ENCODE measurements at regions not wholly inside any gene's neighbourhood (a gene's known extent, or its start where the extent isn't known, plus 50 kb on each side); places are given as distances from the start of the nearest gene placed in this dataset.

DNA sequence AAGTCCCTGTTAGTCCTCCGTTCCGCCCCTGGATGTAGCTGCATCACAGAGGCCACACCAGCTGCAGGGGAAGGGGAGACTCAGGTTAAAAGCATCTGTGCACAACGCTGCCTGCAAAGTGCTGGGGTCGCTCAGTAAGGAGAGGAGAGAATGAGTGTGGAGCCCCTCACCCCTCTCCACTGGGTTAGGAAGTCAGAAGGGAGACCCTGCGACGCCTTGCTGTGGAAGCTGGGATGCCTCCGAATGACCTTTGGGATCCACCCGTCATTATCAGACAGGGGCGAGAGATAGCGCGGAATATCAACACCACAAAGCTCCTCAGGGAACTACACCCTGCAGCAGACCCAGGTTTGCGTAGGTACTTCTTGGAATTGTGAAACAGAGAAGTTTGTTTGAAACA is 167.7 kb upstream of the SHH start:
- no peak for DNase-seq (ENCODE audit: low read depth in 2 of 2)

DNA sequence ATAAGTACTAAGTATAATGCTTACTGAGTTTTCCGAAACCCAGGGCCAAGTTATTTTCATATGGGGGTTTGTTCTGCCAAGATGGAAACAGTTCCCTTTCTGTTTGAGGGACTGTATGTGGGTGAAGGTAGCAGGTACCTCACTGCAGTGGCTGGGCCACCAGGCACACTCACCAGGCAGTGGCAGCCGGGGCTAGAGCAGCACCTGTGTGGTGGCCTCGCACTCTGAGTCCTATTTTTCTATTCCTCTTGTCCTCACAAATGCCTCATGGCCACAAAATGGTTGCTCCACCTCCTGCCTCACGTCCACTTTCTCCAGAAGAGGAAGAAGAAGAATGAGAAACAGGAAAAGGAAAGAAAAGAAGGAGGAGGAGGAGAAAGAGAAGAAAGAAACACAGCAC is 167.3 kb upstream of the SHH start:
- DNase-seq (ENCODE audit: low read depth in 2 of 2): no peak

DNA sequence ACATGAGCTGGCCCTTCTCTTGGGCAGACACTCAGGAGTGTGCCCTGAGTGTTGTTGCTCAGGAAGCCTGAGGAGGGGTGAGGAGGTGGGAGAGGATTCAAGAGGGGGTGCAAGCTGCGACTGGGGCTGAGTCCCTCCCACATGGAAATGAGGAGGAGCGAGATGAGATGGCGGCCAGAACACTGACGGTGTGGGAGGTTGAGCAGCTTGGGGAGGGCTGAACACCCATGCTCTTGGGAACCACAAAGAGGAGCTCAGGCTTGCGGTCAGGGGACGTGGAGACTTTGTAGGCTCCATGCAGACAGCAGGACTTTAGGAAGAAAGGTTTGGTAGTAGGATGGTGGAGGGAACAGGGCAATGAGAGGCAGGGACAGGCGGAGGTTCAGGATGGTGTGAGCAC is 163.2 kb upstream of the SHH start:
- DNase-seq (ENCODE audit: low read depth in 2 of 2): no peak

DNA sequence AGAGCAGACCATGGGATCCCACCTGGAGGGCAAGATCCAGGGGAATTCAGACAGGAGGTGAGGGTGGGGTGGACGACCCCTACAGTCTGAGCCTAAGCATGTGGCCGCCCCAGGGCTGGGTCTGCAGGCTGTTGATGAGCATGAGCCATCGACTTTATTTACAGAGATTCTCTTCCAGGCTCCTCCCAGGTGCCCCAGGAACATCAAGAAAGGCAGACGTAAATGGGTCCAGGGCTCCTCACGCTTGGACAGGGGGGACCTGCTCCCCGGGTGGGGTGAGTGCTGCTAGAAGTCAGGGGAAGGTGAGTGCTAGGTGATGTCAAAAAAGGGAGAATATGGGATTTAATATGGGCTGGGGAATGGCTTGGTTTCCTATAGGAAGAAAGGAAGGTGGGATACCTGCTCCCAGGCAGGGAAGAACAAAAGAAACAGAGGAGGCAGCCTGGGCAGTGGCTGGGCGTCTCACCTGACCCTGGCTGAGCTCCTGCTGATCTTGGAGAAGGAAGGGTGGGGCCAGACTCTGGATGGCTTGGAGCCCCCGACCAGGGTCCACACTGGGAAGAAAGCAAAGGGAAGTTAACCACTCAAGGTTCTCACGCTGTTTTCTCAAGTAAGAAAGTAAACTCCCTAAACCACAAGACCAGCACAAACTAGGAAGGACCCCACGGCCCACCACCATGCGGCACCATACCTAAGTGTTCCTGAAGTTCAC is 162.1 kb upstream of the SHH start:
- DNase-seq (ENCODE audit: low read depth in 2 of 2): no peak

DNA sequence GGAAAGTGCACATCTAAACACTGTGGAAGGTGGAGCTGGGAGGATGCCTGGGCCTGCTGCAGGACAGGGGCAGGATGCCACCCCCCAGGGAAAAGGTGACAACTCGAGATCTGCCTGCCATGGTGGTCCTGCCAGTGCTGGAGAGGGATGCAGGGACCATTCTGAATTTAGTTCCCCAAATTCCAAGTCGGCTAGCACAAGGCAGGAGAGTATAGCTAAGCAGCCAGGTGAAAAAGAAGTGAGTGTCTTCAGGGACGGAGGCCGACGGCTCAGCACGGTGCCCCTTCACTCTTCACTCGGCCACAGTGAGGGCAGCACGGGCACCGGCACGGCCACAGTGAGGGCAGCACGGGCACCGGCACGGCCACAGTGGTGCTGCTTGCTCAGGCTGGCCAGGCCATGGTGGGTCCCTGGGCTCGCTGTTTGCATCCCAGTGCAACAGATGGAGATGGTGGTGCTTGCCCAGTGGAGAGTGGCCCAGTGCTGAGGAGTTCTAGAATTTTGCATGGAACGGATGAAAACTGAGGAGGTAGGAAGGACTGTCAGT is 161.3 kb upstream of the SHH start:
- no peak for DNase-seq (ENCODE audit: low read depth in 2 of 2)

DNA sequence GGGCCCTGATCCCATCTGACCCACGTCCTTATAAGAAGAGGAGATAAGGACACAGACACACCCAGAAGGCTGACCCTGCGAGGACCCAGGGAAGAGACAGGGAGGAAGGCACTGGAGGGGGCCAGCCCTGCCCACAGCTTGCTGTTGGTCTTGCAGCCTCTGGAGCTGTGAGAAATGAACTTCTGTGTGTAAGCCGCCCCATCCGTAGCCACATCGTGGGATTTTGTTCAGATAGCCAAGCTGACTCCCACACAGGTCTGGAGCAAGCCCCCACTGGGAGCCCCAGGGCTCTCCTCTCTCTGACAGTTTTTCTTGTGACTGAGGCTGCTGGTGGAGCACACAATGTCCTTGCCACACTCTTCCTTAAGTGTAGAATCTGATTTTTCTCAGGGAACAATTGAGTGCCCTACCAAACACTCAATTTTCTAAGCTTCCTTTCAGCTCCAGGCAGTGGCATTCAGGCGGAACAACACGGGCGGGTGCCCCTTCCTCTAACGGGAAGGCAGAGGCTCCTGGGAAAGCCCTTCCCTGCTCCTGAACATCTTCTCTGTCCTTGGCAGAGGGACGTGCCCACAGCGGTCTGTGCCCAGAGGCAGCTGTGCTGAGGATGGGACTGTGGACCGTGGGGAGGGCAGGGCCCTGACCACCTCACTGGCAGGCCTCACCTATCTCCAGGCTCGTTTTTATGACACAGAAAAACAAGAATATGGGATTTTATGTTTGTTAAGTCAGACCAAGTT is 160.6 kb upstream of the SHH start:
- no peak for DNase-seq (ENCODE audit: low read depth in 2 of 2)

DNA sequence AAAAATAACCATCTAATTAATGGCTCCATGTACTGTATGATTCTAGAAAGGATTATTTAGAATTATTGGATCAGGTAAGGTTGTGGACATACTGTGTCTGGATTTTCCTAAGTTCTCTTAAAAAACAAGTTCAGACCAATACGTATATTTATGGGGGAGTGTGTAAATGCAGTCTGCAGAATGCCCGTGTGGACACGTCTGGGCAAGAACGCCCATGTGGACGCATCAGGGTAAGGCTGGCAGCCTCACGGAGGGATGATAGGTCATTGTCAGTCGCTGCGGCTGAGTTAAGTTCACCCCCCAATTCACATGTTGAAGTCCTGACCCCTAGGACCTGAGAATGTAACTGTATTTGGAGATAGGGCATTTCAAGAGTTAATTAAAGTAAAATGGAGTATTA is 160.0 kb upstream of the SHH start:
- no peak for DNase-seq (ENCODE audit: low read depth in 2 of 2)

DNA sequence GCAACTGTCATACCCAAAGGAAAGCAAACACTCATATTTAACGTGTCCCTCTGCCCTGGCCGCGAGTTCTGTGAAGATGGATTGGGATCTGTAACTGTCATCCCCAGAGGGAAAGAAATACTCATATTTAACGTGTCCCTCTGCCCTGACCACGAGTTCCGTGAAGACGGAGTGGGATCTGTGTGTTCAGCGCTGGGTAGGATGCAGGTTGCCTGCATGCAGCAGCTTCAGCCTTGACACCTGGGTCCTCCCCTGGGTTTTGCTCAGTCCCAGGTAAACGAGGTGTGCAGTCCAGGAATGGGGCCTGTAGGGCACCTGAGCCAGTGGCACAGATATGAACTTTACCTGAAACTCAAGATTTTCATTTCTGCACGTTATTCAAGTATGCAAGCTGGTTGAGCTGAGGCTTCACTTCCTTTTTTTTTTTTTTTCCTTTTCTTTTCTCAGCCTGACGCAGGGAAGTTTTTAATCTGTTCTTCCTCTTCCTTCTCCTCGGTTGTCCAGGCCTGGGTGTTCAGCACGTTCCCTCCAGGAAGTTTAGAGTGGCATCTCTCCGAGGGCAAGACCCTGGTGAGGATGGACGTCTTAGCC is 159.0 kb upstream of the SHH start:
- no peak for DNase-seq (ENCODE audit: low read depth in 2 of 2)

DNA sequence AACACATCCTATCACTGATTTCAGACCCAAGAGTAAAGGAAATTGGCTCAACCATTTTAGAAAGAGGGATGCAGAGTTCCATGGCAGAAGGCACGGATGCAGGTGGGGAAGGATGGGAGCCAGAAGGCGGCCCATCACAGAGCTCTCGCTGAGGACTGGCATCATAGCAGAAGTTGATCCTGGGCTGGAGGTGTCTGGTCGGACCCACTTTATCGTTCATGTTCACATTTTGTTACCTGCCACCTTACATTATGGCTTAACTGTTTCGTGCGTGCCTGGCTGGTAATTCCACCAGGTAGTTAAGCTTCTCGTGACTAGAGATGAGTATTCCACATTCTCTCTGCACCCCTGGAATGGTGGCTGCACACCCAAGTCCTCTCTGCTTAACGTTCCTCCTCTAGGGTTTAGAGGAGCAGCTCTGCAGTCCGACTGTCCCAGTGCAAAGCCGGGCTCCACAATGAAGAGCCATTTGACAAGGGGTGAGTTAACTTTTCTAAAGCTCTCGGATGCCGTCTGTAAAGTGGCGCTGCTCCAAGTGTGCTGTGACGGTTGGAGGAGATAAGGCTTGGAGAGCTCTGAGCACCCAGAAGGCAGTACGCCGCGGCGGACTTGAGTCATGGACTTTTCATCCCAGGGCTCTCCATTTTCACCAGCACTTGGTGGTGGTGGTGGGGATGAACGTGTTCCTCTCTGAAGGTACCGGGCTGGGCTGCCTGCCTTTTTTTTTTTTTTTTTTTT is 157.1 kb upstream of the SHH start:
- no peak for DNase-seq (ENCODE audit: low read depth in 2 of 2)

DNA sequence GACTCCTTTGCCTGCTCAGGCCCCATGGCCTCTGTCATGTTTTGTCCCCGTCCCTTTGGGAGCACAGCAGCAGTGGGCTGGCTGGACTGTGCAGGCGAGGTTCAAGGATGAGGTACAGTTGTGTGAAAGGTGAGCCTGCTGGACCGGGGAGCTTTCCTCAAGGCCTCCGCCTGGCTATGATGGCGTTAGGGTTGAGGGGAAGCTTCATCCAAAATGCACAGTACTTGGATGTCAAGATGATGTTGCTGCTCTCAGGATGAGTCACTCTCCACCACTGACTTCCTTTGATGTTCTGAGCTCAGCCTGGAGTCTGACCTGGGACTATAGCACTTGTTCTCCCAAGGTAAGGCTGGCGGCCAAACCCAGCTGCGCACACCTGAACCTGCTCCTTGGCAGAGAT is 152.7 kb upstream of the SHH start:
- DNase-seq (ENCODE audit: low read depth in 2 of 2): no peak

DNA sequence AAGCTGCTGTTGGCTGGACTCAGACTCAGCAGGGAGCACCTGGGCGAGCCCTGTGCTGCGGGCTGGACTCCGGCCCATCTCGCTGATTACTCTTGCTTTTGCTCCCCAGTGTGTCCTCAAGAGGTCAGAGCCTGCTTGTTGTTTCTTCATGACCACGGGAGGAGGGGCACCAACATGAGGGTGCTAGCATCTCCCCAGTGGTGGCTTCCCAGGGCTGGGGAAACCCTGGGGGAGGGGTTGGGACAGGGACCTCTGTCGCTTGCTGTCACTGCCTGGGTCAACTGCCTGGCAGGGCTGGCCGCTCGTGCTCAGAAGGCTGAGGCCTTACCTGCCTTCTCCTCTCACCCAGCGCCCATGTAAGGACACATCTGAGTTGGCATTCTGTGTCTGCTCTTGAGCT is 152.3 kb upstream of the SHH start:
- no peak for DNase-seq (ENCODE audit: low read depth in 2 of 2)

DNA sequence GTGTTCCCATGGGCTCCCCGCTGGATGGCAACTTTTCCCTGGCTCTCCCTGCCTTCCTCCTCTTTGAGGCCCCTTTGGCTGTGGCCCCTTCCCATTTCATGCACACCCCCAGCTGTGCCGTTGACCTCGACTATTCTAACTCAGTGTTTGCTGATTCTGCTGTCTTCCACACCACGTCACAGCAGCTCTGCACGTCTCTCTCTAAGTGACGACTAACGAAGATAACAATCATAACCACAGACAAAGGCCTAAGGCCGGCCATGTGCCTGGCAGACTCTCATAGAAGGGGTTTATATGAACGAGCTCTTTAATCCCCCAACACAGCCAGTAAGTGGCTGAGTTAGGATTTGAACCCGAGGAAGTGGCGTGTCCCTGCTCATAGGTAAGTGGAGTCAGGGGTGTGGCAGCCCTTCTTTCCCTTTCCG is 151.5 kb upstream of the SHH start:
- DNase-seq (ENCODE audit: low read depth in 2 of 2): no peak

DNA sequence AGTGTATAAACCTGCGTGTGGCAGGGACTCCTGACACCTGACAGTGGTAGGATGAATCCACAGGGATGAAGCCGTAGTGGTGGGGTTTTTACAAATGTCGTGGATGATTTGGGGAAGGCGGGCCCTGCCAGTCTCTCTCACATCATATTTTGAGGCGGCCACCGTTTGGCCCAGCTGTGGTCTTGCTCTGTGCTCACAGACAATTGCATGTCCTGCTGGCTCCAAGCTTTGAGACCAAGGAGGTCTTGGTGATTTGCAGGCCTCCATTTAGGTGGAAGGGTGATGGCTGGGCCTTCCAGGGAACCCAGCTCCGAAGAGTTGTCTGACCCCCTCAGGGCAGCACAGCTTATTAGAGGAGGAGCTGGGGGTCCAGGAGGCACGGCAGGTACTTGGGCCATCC is 151.1 kb upstream of the SHH start:
- no peak for DNase-seq (ENCODE audit: low read depth in 2 of 2)

DNA sequence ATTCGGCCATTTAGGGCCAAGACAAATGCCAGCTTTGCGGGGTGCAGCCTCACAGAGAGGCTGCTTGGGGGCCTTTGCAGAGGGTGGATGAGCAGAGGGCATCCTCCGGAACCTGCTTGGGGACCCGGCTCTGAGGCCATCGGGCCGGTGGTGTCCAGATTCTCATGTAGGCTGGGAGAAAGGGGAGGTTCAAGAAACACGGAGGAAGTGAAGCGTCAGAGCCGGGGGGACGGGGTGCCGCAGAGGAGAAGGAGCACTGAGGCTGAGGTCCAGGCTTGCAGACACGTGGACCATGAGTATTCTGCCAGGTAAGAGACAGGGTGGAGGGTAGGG is 150.7 kb upstream of the SHH start:
- DNase-seq (ENCODE audit: low read depth in 2 of 2): no peak

DNA sequence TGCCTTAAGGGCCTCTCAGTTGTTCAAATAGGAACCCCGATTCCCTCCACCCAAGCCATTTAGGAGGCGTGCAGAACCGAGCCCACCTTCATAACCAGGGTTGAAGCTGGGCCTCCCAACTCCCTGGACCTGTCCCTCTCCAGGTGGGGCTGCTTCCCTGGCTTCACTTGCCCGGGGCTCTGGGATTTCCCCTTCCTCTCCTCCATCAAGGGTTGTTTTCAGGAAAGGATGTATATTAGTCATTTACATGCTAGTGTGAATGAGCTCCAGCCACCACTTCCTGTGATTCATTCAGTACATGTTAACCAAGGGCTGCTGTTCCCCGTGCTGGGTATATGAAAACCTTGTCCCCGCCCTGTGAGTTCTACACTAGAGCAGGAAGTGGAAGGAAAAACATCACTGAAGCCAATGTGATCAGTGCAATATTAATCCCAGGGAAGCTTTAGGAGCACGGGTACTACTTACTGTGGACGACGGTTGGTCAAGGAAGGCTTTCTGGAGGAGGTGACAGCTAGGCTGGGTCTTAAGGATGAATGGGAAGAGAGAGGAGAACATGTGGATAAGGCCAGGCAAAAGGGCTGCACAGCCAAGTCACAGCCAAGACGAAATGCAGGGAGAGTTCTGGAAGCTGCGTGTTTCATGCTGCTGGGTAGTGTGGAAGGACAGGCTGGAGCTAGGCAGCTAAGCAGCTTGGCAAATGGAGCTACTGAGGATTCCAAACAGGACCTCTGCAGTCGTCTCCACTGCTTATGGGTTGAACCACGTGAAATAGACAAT is 150.1 kb upstream of the SHH start:
- no peak for DNase-seq (ENCODE audit: low read depth in 2 of 2)

DNA sequence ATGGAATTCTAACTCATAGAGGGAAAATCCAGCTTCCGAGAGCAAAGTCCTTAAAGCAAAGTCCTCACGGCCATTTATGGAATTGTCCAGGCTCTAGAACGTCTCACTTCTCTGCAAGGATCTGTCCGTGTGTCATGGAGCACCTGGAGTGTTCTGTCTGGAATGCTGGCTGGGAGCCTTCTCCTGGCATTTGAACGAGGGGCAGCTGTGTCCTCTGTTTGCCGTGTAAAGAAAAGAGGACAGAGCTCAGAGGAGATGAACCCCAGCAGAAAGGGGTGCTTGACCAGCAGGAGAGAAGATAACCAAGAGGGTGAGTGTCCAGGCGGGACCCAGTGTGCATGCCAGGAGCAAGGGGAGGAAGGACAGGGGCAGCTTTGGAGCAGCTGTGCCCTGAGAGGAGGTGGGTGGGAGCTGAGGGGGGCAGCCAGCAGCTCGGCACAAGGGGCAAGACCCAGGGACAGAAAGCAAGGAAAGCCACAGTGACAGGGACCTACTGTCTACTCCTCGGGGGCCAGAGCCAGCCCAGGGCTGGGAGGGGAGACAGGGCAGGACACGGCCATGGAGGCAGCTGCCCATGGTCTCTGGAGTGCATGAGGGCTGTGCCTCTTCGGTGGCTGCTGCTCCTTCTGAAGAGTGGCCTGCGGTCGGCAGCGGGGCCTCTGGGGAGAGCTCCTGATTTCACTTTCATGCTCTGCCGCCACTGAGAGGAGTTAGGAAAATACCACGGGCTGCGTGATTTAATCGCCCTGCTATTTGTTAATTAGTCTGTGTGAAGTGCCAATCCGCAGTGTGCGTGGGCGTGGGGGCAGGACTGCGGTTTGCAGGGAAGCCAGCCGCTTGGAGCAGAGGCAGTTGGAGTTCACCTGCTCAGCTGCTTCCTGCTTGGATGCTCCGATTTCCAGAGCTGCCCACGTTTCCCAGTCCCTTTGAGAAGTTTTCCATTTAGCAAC is 149.3 kb upstream of the SHH start:
- DNase-seq (ENCODE audit: low read depth in 2 of 2): peak in 1 of 2 donors; percentile 2

DNA sequence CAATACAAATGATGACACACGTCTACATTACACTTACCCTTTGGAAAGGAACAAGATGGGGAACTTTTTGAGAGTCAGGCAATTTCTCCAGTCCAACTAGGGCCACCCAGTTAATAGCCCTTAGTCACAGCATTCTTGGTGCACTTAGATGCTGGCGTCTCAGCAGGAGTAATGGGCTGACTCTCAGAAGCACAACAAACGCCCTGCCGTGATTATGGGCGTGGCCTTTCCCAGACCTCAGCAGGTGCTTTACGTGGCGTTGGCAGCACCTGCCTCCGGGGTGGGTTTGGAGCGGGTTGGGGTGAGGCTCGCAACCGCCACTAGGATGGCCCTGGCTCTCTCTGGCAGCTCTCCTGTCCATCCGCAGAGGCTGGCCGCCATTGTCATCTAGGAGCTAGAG is 147.6 kb upstream of the SHH start:
- no peak for DNase-seq (ENCODE audit: low read depth in 2 of 2)

DNA sequence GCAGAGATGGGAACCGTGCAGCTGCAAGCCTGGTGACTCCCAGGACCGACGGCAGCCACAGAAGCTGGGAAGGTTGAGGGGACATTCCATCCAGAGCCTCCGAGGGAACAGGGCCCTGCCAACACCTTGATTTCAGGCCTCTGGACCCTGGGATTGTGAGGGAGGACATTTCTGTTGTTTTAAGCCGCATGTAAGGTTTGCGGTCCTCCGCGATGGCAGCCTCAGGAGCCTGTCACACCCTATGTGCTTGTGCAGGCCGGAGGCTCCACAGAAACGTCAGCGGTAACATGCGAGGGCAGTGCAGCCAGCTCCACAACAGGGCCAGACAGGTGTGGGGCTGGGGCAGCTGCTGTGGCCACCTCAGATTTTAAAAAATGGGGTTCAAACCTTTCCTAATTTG is 144.7 kb upstream of the SHH start:
- DNase-seq (ENCODE audit: low read depth in 2 of 2): no peak

DNA sequence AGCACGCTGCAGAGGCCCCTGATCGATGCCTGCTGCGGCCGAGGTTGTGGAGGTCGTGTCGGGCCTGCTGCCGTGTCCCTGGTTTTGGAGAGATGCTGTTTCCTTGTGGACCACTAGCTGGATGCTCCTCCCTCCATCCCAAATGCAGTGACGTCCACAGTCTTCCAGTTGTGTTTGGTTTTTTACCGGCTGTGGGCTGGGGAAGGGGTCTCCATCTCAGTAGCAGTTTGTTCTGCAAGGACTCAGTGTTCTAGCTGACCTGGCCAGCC is 143.0 kb upstream of the SHH start:
- DNase-seq (ENCODE audit: low read depth in 2 of 2): no peak

DNA sequence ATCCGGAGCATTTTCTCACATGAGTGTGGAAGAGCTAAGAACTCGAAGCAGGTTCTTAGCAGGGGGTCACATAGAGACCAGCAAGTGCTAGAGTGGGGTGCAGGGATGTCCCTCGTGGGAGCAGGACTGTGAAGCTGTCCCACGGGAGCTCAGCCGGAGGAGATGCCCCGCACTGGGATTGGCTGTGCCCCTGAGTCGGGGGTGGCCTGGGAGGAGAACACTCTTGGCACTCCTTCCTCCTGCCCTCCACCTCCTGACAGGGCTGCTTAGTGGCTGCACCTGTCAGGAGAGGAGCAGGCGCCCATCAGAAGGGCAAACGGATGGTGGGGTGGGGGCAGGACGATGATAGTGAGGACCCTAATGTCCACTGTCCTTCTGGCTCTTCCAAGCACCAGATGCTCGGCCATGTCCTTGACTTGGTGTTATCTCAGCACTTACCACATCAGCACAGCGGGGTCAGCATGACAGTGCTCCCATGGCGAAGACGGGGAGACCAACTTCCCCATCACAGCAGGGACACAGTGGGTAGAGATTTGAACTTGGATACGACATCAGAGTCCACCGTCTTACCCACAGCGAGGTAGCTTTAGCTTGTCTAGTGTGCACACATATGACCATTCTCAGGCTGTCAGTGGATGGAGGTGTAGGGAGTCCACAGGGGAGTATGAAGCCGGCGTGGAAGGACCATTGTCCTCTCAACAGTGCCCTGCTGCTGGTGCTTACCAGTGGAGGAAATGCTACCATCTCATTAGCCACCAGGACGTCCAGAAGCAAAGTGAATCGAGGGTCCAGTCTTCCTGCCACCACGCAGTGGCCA is 142.5 kb upstream of the SHH start:
- DNase-seq (ENCODE audit: low read depth in 2 of 2): no peak
